ENCODE measurements at regions not wholly inside any gene's neighbourhood (a gene's known extent, or its start where the extent isn't known, plus 50 kb on each side); places are given as distances from the start of the nearest gene placed in this dataset.
"Not testable (repeated sequence)": the region's sequence is repeated elsewhere in the genome, so short reads cannot be mapped to it uniquely, and the experiment has no call there.

DNA sequence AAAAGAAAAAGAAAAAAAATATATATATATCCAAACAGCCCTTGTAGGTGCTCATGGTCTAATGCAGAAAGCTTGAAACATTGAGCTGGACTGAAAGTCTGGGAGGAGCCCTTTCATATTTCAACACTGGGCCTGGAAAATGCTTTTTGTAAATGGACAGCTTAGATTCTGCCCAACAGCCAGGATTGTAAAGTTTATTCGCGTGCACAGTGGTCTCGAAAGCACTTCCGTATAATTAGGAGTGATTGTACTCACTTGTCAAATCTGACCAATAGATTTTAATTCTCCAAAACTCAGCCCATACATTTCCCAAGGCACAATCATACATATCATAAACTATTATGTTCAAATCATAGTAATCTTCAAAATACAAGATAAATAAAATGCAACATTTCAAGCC is 260.1 kb downstream of the COL4A1 start:
- Histone ChIP-seq H3K4me3 (no peak overlapping the region), H3K9me3 (no peaks in the 10 kb centered on the region), H3K27me3 (replicated peaks; ENCODE audit: insufficient read depth) (no peaks in the 10 kb centered on the region), H3K36me3 (no peaks in the 10 kb centered on the region), H3K27ac (no peak overlapping the region), H3K4me1 (replicated peaks) (no peaks in the 10 kb centered on the region)
- intact Hi-C loops (cut with DNase I), result no loop called here
- no peak for TF ChIP-seq POLR2AphosphoS5 (IDR thresholded peaks at IDR 0.05)
- no peak for TF ChIP-seq POLR2A (IDR thresholded peaks at IDR 0.05)
- TF ChIP-seq, protein P1, sequence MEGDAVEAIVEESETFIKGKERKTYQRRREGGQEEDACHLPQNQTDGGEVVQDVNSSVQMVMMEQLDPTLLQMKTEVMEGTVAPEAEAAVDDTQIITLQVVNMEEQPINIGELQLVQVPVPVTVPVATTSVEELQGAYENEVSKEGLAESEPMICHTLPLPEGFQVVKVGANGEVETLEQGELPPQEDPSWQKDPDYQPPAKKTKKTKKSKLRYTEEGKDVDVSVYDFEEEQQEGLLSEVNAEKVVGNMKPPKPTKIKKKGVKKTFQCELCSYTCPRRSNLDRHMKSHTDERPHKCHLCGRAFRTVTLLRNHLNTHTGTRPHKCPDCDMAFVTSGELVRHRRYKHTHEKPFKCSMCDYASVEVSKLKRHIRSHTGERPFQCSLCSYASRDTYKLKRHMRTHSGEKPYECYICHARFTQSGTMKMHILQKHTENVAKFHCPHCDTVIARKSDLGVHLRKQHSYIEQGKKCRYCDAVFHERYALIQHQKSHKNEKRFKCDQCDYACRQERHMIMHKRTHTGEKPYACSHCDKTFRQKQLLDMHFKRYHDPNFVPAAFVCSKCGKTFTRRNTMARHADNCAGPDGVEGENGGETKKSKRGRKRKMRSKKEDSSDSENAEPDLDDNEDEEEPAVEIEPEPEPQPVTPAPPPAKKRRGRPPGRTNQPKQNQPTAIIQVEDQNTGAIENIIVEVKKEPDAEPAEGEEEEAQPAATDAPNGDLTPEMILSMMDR (IDR thresholded peaks at IDR 0.05), result no peak
- 87% methylated on average over 4 of the region's 4 CpGs for WGBS
- no peak for DNase-seq (ENCODE audit: low spot score)

DNA sequence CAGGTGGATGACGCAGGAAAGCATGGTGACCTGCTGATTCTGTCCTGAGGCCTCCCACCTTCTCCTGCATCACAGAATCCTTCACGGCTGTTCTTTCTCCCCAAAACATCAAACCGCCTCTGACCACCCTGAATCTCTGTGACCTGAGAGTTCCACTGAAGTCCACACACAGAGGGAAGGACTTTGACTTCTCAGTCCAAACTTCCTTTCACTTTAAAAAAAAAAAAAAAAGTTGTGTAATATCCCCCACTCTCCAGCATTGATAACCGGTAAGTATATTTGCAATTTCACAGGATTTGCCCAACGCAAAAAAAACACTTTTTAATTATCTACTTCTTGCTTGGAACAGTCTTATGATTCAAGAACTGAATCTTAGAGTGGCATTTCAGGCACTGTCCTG is 259.5 kb upstream of the IRS2 start:
- Histone ChIP-seq H3K27ac (no peak overlapping the region), H3K27me3 (replicated peaks; ENCODE audit: insufficient read depth) (no peaks in the 10 kb centered on the region), H3K4me3 (no peak overlapping the region), H3K9me3 (no peaks in the 10 kb centered on the region), H3K4me1 (replicated peaks) (no peaks in the 10 kb centered on the region), H3K36me3 (no peaks in the 10 kb centered on the region)
- intact Hi-C loops (cut with DNase I), result no loop called here
- no peak for DNase-seq (ENCODE audit: low spot score)
- TF ChIP-seq POLR2A (IDR thresholded peaks at IDR 0.05) (no peak), POLR2AphosphoS5 (IDR thresholded peaks at IDR 0.05) (no peak)
- TF ChIP-seq, protein P1 (IDR thresholded peaks at IDR 0.05), result no peak
- WGBS, result 94% methylated on average over 5 of the region's 5 CpGs

DNA sequence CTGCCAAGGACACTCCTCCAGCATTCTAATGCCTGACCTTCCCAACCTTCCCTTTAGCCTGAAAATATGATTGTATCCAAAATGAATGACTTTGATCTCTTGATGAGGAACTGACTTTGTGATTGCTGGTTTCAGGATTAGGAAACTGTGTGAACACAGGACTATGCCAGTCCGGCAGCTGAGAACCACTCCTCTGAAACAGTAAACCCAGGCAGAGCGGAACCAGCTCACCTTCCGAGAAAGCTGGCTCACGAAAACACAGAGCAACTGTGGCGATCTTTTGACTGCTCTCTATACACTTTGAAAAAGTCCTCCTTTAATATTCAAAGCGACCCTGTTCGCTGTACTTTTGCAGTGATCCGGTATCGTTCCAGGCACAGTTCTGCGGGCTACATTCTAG is 258.8 kb upstream of the IRS2 start:
- Histone ChIP-seq H3K27ac (no peak overlapping the region), H3K9me3 (no peaks in the 10 kb centered on the region), H3K36me3 (no peaks in the 10 kb centered on the region), H3K4me3 (no peak overlapping the region), H3K27me3 (replicated peaks; ENCODE audit: insufficient read depth) (no peaks in the 10 kb centered on the region), H3K4me1 (replicated peaks) (no peaks in the 10 kb centered on the region)
- intact Hi-C loops (cut with DNase I), result no loop called here
- TF ChIP-seq POLR2A (IDR thresholded peaks at IDR 0.05) (no peak), POLR2AphosphoS5 (IDR thresholded peaks at IDR 0.05) (no peak)
- TF ChIP-seq, protein P1 (IDR thresholded peaks at IDR 0.05), result no peak
- WGBS, result 95% methylated on average over 10 of the region's 10 CpGs
- DNase-seq (ENCODE audit: low spot score), result no peak

DNA sequence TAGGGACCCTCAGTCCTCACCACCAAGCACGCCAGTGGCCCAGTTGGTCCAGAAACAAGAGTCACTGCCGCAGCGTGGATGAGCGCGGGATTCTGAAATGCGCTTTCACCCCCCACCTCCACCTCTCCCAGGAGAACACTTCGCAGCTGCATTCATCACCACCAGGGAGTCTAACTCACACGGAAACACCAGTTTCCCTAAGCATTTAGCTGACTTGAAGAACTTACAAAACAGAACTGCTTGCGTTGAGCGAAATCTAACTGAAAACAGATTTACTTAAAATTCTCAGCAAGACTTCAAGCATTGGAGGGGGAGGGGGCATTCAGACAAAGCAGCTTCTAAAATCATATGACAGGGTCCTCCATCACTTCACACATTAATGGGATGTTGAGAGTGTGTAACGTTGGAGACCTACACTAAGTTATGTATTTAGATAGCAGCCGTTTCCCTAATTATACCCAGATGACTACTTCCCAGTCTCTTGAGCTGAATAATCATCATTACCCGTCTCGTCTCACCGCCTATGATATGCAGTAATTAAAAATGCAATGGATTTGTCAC is 258.2 kb upstream of the IRS2 start:
- 83% methylated on average over 15 of the region's 15 CpGs for WGBS
- no peak overlapping the region for H3K27ac ChIP-seq
- intact Hi-C loops (cut with DNase I), result no loop called here
- H3K27me3 ChIP-seq (replicated peaks; ENCODE audit: insufficient read depth), result no peaks in the 10 kb centered on the region
- no peaks in the 10 kb centered on the region for H3K9me3 ChIP-seq
- H3K36me3 ChIP-seq, result no peaks in the 10 kb centered on the region
- no peaks in the 10 kb centered on the region for H3K4me1 ChIP-seq (replicated peaks)
- no peak for DNase-seq (ENCODE audit: low spot score)
- H3K4me3 ChIP-seq, result no peak overlapping the region
- TF ChIP-seq POLR2AphosphoS5 (IDR thresholded peaks at IDR 0.05), result no peak
- TF ChIP-seq POLR2A (IDR thresholded peaks at IDR 0.05), result no peak
- TF ChIP-seq, protein P1 (IDR thresholded peaks at IDR 0.05), result no peak

DNA sequence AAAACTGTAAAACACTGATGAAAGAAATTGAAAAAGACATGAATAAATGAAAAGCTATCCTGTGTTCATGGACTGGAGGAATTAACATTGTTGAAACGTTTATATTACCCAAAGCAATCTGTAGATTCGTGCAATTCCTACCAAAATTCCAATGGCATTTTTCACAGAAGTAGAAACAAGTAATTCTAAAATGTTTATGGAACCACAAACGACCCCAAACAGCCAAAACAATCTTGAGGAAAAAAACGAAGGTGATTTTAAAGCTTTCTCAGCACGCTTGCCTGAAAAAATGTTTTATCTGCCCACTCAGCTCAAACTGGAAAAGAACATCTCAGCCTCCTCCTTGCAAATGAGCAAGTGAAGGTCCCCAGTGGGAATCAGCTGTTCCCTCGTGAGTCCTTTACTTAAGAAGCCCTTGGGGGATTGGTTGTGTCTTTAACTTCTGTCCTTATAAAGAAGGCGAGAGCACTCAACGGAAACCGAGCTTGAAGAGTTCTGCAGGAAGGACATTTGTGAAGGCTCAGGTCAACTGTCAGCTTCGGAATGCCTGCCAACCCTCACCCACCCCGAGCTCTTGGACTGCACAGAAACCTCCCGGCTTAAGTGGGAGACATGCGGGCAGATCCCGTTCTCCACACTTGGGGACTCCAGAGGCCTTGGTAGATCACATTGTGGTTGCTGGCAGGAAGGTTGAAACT is 256.0 kb upstream of the IRS2 start:
- Histone ChIP-seq H3K27ac (no peak overlapping the region), H3K9me3 (no peaks in the 10 kb centered on the region), H3K36me3 (no peaks in the 10 kb centered on the region), H3K27me3 (replicated peaks; ENCODE audit: insufficient read depth) (no peaks in the 10 kb centered on the region), H3K4me1 (replicated peaks) (no peaks in the 10 kb centered on the region), H3K4me3 (no peak overlapping the region)
- no peak for TF ChIP-seq POLR2AphosphoS5 (IDR thresholded peaks at IDR 0.05)
- TF ChIP-seq, protein P1 (IDR thresholded peaks at IDR 0.05), result no peak
- TF ChIP-seq POLR2A (IDR thresholded peaks at IDR 0.05), result no peak
- WGBS, result 81% methylated on average over 14 of the region's 14 CpGs
- DNase-seq (ENCODE audit: low spot score), result no peak
- intact Hi-C loops (cut with DNase I), result no loop called here

DNA sequence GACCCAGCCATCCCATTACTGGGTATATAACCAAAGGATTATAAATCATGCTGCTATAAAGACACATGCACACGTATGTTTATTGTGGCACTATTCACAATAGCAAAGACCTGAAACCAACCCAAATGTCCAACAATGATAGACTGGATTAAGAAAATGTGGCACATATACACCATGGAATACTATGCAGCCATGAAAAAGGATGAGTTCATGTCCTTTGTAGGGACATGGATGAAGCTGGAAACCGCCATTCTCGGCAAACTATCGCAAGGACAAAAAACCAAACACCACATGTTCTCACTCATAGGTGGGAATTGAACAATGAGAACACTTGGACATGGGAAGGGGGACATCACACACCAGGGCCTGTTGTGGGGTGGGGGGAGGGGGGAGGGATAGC is 255.3 kb upstream of the IRS2 start:
- H3K4me3 ChIP-seq; H3K36me3 ChIP-seq; intact Hi-C loops (cut with DNase I); H3K9me3 ChIP-seq; DNase-seq (ENCODE audit: low spot score); H3K27me3 ChIP-seq (replicated peaks; ENCODE audit: insufficient read depth); H3K27ac ChIP-seq; H3K4me1 ChIP-seq (replicated peaks): not testable (repeated sequence)
- 94% methylated on average over 4 of the region's 4 CpGs for WGBS
